Motor neuron (in vitro differentiated cells): ENCODE measurements at regions not wholly inside any gene's neighbourhood (a gene's known extent, or its start where the extent isn't known, plus 50 kb on each side); places are given as distances from the start of the nearest gene placed in this dataset.

Source experiments
- ATAC-seq, 8 experiments: fragments of 200-7000 bp; cut with Tn5 transposase; replicated peaks in 6 of 8; 2 replicates each; pipeline ENCODE4 v1.8.0; 2021; ENCODE audit warnings: mild to moderate bottlenecking in 8 of 8, moderate library complexity in 8 of 8
- H3K27ac ChIP-seq, 2 donors: fragments of 250-450 bp; sonication (Bioruptor Pico); 2 replicates each; pipeline ENCODE4 v1.9.0; 2021; ENCODE audit warnings: antibody characterized with exemption in 2 of 2, mild to moderate bottlenecking in 2 of 2, moderate library complexity in 1 of 2
- H3K4me1 ChIP-seq, 2 donors: fragments of 250-450 bp; sonication (Bioruptor Pico); replicated peaks in 1 of 2; 2 replicates each; pipeline ENCODE4 v1.6.1; 2021; ENCODE audit warnings: antibody characterized with exemption in 2 of 2, mild to moderate bottlenecking in 2 of 2, moderate library complexity in 1 of 2
- H3K4me3 ChIP-seq, 5 donors: fragments of 250-450 bp; sonication (Bioruptor Pico); 2 replicates each; pipeline ENCODE4 v1.9.0; 2021; ENCODE audit warnings: antibody characterized with exemption in 5 of 5, mild to moderate bottlenecking in 5 of 5, moderate library complexity in 4 of 5
- WGBS, 10 experiments: fragments of 450-650 bp; shearing (Covaris generic); methylation state at CpG; one replicate each; pipeline ENCODE4 v1.0.0; 2022; 5-methylcytosine and 5-hydroxymethylcytosine counted together
- in situ Hi-C, 9 experiments: fragments of 400-800 bp; cut with MboI; loops; one replicate each; pipeline ENCODE4 v1.15.0; 2021; ENCODE audit warnings: low sequenced_read_pairs in 9 of 9, low pct_unique_long_range_greater_than_20kb in 2 of 9; ENCODE audit not compliant: unreplicated experiment in 9 of 9

GRCh38 chr13:75139291-75139690 is 342.7 kb downstream of the TBC1D4 start:
- H3K4me3 ChIP-seq, result no peak overlapping the region
- in situ Hi-C loops, result no loop called here
- ATAC-seq, result no peak
- no peak overlapping the region for H3K27ac ChIP-seq
- peaks cover 6 to 11% of the 10 kb centered on the region in 2 donors for H3K4me1 ChIP-seq

- in situ Hi-C loops, result no loop called here
- 33 to 100% (median 80%) methylated on average over 1 to 3 of the region's 3 CpGs; no CpG with 5 or more reads in 3 of the 10 experiments for WGBS, 10 experiments
- Histone ChIP-seq H3K4me3 (no peak overlapping the region), H3K4me1 (peaks cover 5 to 6% of the 10 kb centered on the region in 2 donors), H3K27ac (no peak overlapping the region)
- ATAC-seq, result no peak
These were observed 343.9 kb downstream of the TBC1D4 start for GRCh38 chr13:75137911-75138571.

GRCh38 chr13:75136151-75136550 is 345.8 kb downstream of the TBC1D4 start:
- Histone ChIP-seq H3K27ac (no peak overlapping the region), H3K4me1 (no peaks in the 10 kb centered on the region), H3K4me3 (no peak overlapping the region)
- in situ Hi-C loops, result no loop called here
- ATAC-seq, result no peak
- 20 to 100% (median 86%) methylated on average over 1 of the region's 1 CpG; no CpG with 5 or more reads in 6 of the 10 experiments for WGBS, 10 experiments

- in situ Hi-C loops, result no loop called here
- Histone ChIP-seq H3K27ac (no peak overlapping the region), H3K4me1 (no peaks in the 10 kb centered on the region), H3K4me3 (no peak overlapping the region)
- 0 to 100% (median 77%) methylated on average over 1 to 5 of the region's 6 CpGs; no CpG with 5 or more reads in 2 of the 10 experiments for WGBS, 10 experiments
- peak in 1 of 8 experiments; percentile 42 for ATAC-seq
These were observed 346.6 kb downstream of the TBC1D4 start for GRCh38 chr13:75135325-75135825.

- no peak overlapping the region for H3K4me3 ChIP-seq
- ATAC-seq, result no peak
- H3K4me1 ChIP-seq, result no peaks in the 10 kb centered on the region
- in situ Hi-C loops, result no loop called here
- H3K27ac ChIP-seq, result no peak overlapping the region
- WGBS, 10 experiments, result 0 to 85% (median 49%) methylated on average over 1 to 3 of the region's 3 CpGs; no CpG with 5 or more reads in 2 of the 10 experiments
These were observed 349.0 kb downstream of the TBC1D4 start for GRCh38 chr13:75132701-75133695.

- in situ Hi-C loops, result no loop called here
- Histone ChIP-seq H3K27ac (no peak overlapping the region), H3K4me3 (no peak overlapping the region), H3K4me1 (no peaks in the 10 kb centered on the region)
- ATAC-seq, result no peak
- WGBS, 10 experiments, result 0 to 90% (median 40%) methylated on average over 1 of the region's 1 CpG; no CpG with 5 or more reads in 6 of the 10 experiments
These were observed 352.6 kb downstream of the TBC1D4 start for GRCh38 chr13:75129331-75129730.

GRCh38 chr13:75124415-75124814 is 357.6 kb downstream of the TBC1D4 start:
- H3K4me3 ChIP-seq, result no peak overlapping the region
- H3K27ac ChIP-seq, result no peak overlapping the region
- in situ Hi-C loops, result no loop called here
- peaks cover 0 to 12% of the 10 kb centered on the region in 2 donors for H3K4me1 ChIP-seq
- ATAC-seq, result no peak

- Histone ChIP-seq H3K4me1 (peaks cover 0 to 12% of the 10 kb centered on the region in 2 donors), H3K4me3 (no peak overlapping the region), H3K27ac (no peak overlapping the region)
- WGBS, 10 experiments, result 40 to 100% (median 54%) methylated on average over 1 of the region's 1 CpG; no CpG with 5 or more reads in 4 of the 10 experiments
- in situ Hi-C loops, result no loop called here
- no peak for ATAC-seq
These were observed 358.5 kb downstream of the TBC1D4 start for GRCh38 chr13:75123428-75123827.

- in situ Hi-C loops, result no loop called here
- Histone ChIP-seq H3K27ac (peak overlapping the region in 1 of 2 donors; percentile 2), H3K4me3 (no peak overlapping the region), H3K4me1 (peaks cover 0 to 12% of the 10 kb centered on the region in 2 donors)
- peak in 5 of 8 experiments; percentile 56 to 98 (median 61) for ATAC-seq
- 10 to 78% (median 63%) methylated on average over 2 to 4 of the region's 4 CpGs for WGBS, 10 experiments
These were observed 361.9 kb downstream of the TBC1D4 start for GRCh38 chr13:75120085-75120484.

GRCh38 chr13:75115171-75115570 is 366.8 kb downstream of the TBC1D4 start:
- in situ Hi-C loops, result no loop called here
- ATAC-seq, result no peak

GRCh38 chr13:75103976-75104375 is 378.0 kb downstream of the TBC1D4 start:
- no peak overlapping the region for H3K27ac ChIP-seq
- in situ Hi-C loops, result no loop called here
- ATAC-seq, result no peak
- H3K4me3 ChIP-seq, result no peak overlapping the region
- H3K4me1 ChIP-seq, result no peaks in the 10 kb centered on the region

More at GRCh38 chr13:75115171-75115570, 366.8 kb downstream of the TBC1D4 start:
- Histone ChIP-seq H3K4me3 (no peak overlapping the region), H3K4me1 (peaks cover 0 to 5% of the 10 kb centered on the region in 2 donors), H3K27ac (no peak overlapping the region)
- WGBS, 10 experiments, result 6 to 100% (median 54%) methylated on average over 2 of the region's 2 CpGs; no CpG with 5 or more reads in 3 of the 10 experiments

GRCh38 chr13:75102001-75102716 is 379.8 kb downstream of the TBC1D4 start:
- no peak overlapping the region for H3K4me3 ChIP-seq
- WGBS, 10 experiments, result 20 to 84% (median 61%) methylated on average over 1 to 5 of the region's 5 CpGs
- in situ Hi-C loops, result no loop called here
- no peak overlapping the region for H3K27ac ChIP-seq
- no peaks in the 10 kb centered on the region for H3K4me1 ChIP-seq
- ATAC-seq, result peak in 5 of 8 experiments; percentile 50 to 89 (median 59)

GRCh38 chr13:75101348-75101747 is 380.6 kb downstream of the TBC1D4 start:
- ATAC-seq, result no peak
- Histone ChIP-seq H3K4me1 (no peaks in the 10 kb centered on the region), H3K4me3 (no peak overlapping the region), H3K27ac (no peak overlapping the region)
- in situ Hi-C loops, result no loop called here
- 80 to 100% (median 100%) methylated on average over 1 of the region's 1 CpG for WGBS, 10 experiments
